AG04450 (cell line): ENCODE measurements at regions not wholly inside any gene's neighbourhood (a gene's known extent, or its start where the extent isn't known, plus 50 kb on each side); places are given as distances from the start of the nearest gene placed in this dataset.
"Not testable (repeated sequence)": the region's sequence is repeated elsewhere in the genome, so short reads cannot be mapped to it uniquely, and the experiment has no call there.

Experiments
- CTCF ChIA-PET: fragments of 300-600, 350-600 bp; formaldehyde crosslinking; extraction: SDS; loops from one replicate; lab custom pipeline; 2022; ENCODE audit warnings: antibody characterized with exemption, inconsistent platforms; lab: Charles Lee
- POLR2A ChIA-PET: fragments of 350-600 bp; formaldehyde crosslinking; extraction: SDS; loops from one replicate; lab custom pipeline; 2021; ENCODE audit warnings: antibody characterized with exemption, inconsistent platforms; lab: Yijun Ruan, JAX
- DNase-seq: peaks from one replicate; pipeline ENCODE4 v3.0.0-alpha.2; 2011; ENCODE audit warnings: low read depth, low spot score
- H3K27ac ChIP-seq: one replicate; pipeline ENCODE4 v1.5.1; 2012; ENCODE audit warnings: low read depth, low read length, control low read depth
- H3K27me3 ChIP-seq: one replicate; pipeline ENCODE4 v1.6.0; 2012; ENCODE audit warnings: low read length; ENCODE audit not compliant: control insufficient read depth, insufficient read depth
- H3K4me3 ChIP-seq: 2 replicates; pipeline ENCODE4 v1.5.1; 2011; ENCODE audit warnings: mild to moderate bottlenecking, low read depth, low read length, control low read depth
- H3K9me3 ChIP-seq: 2 replicates; pipeline ENCODE4 v1.5.1; 2012; ENCODE audit warnings: low read length; ENCODE audit not compliant: control insufficient read depth, insufficient read depth
- CTCF ChIP-seq: IDR thresholded peaks from 2 replicates; pipeline ENCODE4 v1.5.1; 2011; ENCODE audit warnings: low read depth, low read length, control low read depth, inconsistent platforms

GRCh38 chr14:28966416-28967233, 200.0 kb downstream of the FOXG1 start:
- no peak for DNase-seq
- ChIA-PET CTCF (no interaction called here), POLR2A (no interaction called here)

GRCh38 chr14:28975084-28975483, 208.5 kb downstream of the FOXG1 start:
- no peaks in the 10 kb centered on the region for H3K27me3 ChIP-seq
- no peak overlapping the region for H3K4me3 ChIP-seq
- no peak overlapping the region for H3K27ac ChIP-seq
- CTCF ChIA-PET, result no interaction called here
- no peak for DNase-seq
- POLR2A ChIA-PET, result no interaction called here
- no peaks in the 10 kb centered on the region for H3K9me3 ChIP-seq
- TF ChIP-seq CTCF, result no peak

More at GRCh38 chr14:28966416-28967233, 200.0 kb downstream of the FOXG1 start:
- H3K27me3 ChIP-seq, result no peaks in the 10 kb centered on the region
- no peak overlapping the region for H3K4me3 ChIP-seq
- H3K27ac ChIP-seq, result no peak overlapping the region
- no peaks in the 10 kb centered on the region for H3K9me3 ChIP-seq
- no peak for TF ChIP-seq CTCF

- Histone ChIP-seq H3K27me3 (no peaks in the 10 kb centered on the region), H3K27ac (no peak overlapping the region), H3K9me3 (no peaks in the 10 kb centered on the region), H3K4me3 (no peak overlapping the region)
- DNase-seq, result no peak
- CTCF ChIA-PET, result no interaction called here
- TF ChIP-seq CTCF, result no peak
- POLR2A ChIA-PET, result no interaction called here
Measured at GRCh38 chr14:28982228-28982627, 215.6 kb downstream of the FOXG1 start.

- CTCF ChIA-PET, result no interaction called here
- no peak for TF ChIP-seq CTCF
- no peak overlapping the region for H3K27ac ChIP-seq
- H3K27me3 ChIP-seq, result no peaks in the 10 kb centered on the region
- DNase-seq, result no peak
- H3K4me3 ChIP-seq, result no peak overlapping the region
- POLR2A ChIA-PET, result no interaction called here
- H3K9me3 ChIP-seq, result no peaks in the 10 kb centered on the region
Measured at GRCh38 chr14:28983279-28983678, 216.7 kb downstream of the FOXG1 start.

- Histone ChIP-seq H3K4me3 (no peak overlapping the region), H3K27ac (no peak overlapping the region), H3K9me3 (no peaks in the 10 kb centered on the region), H3K27me3 (no peaks in the 10 kb centered on the region)
- CTCF ChIA-PET, result no interaction called here
- POLR2A ChIA-PET, result no interaction called here
- TF ChIP-seq CTCF, result no peak
- DNase-seq, result no peak
Measured at GRCh38 chr14:28987516-28987915, 220.9 kb downstream of the FOXG1 start.

- DNase-seq, H3K9me3 ChIP-seq, H3K4me3 ChIP-seq, CTCF ChIA-PET, H3K27me3 ChIP-seq, H3K27ac ChIP-seq, POLR2A ChIA-PET: not testable (repeated sequence)
Measured at GRCh38 chr14:28997196-28997595, 230.6 kb downstream of the FOXG1 start.
